ENCODE measurements at regions not wholly inside any gene's neighbourhood (a gene's known extent, or its start where the extent isn't known, plus 50 kb on each side); places are given as distances from the start of the nearest gene placed in this dataset.
"Not testable (repeated sequence)": the region's sequence is repeated elsewhere in the genome, so short reads cannot be mapped to it uniquely, and the experiment has no call there.

DNA sequence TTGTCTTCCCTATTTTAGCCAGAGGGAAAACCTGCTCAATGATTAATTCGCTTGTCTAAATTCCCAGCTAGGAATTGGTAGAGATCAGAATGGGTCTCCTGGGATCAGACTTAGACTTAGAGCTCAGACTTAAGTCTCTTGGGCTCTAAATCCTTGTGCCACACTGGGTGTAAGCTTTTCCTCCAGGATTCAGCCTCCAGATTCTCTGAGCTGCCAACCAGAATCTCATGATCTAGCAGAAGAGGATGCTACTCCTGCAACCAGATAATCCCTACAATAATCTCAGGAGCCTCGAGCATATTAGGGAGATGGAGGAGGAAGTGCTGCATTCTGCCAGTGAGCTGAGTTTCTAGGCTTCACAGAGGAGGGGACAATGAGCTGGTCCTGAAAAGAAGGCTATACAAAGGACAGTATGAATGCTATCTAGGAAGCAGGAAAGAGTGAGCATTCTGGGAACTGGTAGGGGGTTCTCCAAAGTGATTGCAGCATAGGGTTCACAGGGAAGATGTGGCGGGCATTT is 211.6 kb upstream of the SESN3 start:
- DNase-seq, result no peak

DNA sequence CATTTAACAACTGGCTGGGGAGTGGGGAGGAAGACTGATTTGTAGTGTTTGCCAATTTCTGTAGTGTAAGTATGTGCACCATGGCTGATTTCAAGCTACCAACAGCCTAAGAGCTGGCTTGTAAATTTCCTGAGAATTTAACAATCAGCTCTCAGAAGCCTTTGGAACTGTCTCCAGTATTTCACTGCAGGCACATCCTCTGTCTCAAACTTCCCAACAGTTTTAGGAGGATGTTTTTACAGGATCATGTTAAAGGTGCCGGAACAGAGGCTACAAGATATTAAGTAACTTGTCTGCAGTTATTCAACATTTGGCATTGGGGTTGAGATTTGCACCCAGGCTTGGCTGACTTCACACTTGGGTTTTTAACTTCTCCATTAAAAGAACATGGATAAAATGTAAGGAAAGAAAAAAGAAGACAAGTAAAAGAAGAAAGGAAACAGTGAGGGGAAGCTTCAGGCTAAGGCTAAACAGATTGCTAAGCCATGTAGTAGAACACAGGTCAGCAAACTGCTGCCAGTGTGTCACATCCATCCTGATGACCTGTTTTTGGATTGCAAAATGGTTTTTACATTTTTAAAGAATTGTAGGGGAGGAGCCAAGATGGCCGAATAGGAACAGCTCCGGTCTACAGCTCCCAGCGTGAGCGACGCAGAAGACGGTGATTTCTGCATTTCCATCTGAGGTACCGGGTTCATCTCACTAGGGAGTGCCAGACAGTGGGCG is 204.8 kb upstream of the SESN3 start:
- DNase-seq, result no peak

DNA sequence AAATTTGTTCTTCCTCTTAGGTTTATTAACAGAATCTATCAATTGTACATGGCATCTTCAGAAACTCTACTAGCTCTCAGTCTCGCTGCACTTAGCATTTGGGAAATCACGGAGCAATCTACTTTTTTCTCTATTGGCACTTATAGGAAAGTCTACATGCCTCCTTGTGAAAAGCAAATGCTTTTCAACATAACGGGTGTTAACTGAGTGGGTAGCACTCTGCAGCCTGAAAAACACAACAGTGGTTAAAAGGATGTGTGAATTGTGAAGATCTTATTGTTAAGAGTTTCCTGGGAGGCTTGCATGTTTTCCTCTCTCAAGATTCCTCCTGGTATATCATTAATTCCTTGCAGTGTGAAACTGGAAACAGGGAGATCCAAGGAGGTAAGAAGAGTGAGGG is 204.2 kb upstream of the SESN3 start:
- no peak for DNase-seq

DNA sequence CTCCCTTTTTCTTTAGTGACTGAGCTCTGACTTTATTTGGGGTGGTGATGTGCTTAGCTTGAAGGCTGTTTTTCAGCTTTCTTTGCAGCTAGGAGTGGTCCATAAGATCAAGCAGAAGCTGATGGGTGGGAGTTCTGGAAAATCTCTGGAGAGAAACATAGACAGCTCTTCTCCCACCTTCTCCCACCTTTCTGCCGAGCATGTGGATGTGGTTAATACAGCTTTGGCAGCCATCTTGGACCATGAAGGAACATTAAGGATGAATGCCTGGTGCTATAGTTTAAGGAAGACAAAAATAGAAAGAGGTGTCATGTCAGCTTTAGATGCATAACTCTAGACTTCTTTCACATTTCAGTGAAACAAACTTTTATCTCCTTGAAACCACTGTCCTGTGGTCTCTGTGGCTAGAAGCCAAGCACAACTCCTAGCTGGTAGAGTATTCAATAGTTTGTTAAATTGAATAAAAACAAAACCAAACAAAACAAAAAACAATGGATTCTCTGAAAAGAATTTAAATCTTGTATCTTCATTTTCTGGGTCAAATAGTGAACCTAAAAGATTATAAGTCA is 203.6 kb upstream of the SESN3 start:
- no peak for DNase-seq

DNA sequence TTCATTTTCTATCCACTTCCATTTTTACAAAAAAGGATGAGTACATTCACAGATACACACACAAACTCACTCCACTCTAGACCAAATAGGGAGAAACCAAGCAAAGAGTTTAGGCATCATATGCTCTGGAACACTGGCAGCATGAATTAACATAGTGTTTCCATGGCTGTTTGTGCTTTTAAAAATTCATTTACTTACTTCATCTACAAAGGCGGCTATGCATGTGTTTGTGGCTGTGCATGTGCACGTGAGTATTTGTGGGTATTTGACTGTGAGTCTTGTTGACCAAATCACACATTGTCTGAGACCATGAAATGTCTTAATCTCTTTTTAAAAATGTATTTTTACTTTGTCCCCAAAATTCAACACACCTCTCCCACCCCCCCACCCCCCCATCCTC is 203.0 kb upstream of the SESN3 start:
- no peak for DNase-seq

DNA sequence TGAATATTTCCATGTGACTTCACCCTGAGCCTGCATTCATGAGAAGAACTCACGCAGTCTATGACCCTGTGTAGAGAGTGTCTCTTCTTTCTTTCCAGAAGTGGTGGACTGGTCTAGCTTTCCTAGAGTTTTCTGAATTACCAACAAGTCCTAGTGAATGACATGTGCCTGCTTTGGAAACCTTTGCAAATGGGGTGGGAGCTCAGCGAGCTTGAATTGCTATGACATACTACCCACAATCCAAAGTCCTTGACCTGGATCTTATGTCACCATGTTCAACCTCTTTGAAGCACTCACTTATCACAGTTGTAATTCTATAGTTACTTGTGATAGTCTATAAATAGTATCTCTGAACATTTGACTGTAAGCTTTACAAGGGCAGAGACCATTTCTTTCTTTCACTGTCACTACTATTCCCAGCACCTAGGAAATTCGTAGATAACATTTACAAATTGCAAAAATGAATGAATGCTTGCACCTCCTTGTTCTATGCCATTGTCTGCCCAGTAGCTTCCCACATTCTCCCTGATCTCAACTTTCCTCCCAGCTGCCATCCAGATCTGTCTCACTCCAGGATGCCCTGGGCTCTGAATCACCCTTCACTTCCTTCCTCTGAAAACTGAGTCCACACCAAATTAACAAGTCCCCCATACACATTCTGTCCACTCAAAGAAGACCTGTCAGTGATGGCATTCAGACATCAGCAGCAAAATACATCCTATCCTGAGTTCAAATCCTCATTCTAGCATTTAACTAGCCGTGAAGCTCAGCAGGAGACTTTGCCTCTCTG is 201.9 kb upstream of the SESN3 start:
- DNase-seq, result no peak

DNA sequence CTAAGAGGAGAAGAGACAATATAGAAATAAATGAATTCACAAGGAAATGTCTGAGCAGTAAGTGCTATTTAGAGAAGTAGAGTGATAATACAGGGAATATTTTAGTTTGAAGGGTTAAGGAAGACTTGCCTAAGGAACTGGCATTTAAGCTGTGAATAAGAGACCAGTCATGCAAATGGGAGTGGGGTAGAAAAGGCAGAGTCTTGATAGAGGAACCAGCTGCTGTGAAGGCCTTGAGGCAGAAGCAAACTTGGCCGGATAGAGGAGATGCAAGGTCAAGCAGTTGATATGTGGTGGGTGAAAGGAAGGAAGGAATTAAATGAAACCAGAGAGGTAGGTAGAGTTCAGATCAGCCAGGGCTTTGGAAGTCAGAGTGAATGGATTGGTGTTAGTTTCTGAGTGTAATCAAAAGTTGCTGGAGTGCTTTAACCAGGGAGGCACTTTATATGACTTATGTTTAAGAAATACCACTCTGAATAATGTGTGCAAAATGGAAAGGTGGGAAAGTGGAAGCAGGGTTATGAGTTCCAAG is 198.4 kb upstream of the SESN3 start:
- DNase-seq, result no peak

DNA sequence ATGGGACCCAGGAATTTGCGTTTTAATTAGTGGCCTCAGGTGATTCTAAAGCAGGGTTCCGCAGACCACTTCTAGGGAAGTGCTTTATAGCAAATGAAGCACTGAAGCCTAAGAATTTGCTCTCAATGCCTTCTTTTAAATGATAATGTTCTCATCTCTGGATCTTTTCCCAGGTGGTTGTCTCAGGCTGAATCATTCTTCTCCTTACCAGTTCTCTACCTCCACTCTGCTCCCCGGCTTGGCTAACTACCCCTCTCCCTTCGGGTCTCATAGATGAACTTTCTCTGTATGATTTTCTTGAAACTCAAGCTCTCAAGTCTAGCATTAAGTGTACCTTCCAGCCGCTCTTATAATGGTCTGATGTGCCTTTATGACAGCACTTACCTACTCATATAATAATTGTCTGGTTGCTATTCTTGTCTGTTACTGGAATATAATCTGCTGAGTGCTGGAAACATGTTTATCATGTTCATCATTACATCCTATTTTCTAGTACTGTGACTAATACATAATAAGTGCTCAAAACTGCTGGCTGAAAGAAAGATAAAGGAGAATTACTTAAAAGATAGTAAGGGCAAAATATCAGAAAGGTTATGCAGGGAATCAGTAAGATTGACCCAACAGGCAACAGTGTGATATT is 195.9 kb upstream of the SESN3 start:
- no peak for DNase-seq

DNA sequence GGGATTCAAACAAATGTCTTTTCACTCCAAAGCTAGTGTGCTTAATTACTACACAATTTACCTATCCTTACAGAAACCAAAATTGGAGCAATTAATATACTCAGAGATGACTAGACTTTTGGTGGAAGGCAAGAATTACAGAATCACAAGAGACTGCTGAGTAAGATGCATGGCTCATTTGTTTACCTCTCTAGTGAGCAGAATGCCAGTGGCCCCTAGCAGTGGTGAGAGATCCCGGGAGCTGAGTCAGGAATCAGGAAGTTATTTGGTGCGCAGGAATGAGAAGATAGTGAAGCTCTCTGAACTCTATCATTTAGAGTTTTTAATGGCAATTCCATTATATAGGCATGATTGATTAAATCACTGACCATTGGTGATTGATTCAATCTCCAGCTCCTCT is 188.9 kb upstream of the SESN3 start:
- DNase-seq, result peak in 1 of 3 donors; percentile 64

DNA sequence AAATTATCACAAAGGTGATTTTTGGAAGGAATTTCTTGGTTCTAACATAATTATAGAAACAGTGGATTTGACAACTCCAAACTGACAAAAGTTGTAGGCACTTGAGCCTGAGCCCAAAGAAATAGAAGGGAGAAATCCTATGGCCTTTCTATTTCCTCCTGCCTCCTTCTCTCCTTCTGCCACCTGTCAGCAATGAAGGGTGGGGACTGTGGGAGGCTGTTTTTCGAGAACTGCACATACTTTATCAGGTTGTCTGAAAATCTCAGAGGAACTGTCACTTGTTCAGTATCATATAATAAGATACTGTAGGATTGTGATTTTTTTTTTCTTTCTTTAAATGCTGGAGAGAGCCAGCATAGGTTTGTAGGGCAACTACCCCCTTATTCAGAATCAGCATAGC is 187.9 kb upstream of the SESN3 start:
- DNase-seq, result no peak

DNA sequence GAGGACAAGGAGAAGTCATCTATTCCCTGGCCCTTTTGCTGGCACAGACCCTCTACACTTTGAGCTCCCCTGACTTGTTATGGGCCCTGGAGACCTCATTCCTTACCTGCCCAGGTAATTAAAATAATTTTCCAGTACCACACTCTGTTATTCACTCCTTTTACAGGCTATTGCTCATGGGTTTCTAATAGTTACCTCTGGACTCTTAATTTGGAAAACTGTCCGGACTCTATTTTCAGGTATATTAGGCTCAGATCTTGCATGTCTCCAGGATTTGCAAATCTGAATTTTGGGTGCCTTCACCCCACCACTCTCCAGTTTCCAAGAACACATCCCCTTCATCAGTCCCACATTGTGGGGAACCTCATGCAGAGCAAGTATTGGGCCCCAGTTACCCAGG is 186.8 kb upstream of the SESN3 start:
- DNase-seq, result no peak

DNA sequence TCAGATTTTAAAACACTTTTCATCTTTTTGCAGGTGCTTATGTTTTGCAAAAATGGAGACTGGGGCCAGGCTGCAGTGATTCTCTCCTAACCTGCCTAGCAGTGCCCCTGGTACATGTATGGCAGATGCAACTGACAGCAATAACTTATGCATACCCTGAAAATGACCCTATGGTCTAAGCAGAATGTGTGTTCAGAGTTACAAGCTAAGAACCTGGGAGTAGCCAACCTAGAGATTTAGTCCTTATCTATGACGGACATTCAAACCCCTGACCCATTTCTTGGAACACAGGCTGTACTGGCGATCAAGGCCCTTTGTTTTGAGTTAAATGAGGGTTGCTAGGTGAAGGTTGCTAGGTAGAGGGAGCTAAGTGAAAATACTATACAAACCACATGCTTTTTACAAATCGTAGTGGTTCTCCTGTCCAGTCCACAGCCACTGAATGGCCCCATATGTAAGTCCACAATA is 184.9 kb upstream of the SESN3 start:
- DNase-seq, result no peak

DNA sequence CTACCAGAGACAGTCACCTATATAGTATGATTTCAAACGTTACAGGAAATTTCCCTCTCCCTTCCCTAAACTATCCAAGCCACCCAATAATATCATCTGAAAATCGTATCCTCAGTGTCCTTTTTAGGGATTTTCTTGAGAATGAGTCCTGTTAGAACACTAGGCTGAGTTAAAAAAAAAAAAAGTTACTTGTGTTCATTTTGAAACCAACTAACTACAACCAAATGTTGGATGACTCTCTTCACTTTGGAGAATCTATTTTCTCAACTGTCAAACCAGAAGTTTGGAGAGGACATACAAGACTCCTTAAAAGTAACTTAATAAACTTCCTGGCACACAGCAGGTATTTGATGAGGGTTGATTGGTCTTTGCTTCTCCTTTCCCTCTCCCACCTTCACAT is 183.2 kb upstream of the SESN3 start:
- DNase-seq, result no peak

DNA sequence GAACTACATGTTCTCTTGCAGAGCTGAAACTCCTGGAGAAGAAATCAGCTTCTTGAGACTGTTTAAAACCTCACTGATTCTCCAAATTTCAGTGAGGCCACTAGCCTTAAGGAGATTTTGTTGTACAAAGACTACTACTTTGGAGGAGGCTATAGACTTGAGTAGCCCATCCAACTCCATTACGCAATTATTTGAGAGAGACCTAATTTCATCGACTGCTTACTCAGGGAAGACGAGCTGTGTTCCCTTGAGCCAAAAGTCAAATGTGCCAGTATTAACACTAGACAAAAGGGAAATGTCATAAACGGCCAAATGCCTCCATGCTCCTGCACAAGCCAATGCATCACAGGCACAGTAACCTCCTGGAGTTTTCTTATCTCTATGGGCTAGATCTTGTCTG is 182.8 kb upstream of the SESN3 start:
- DNase-seq, result no peak

DNA sequence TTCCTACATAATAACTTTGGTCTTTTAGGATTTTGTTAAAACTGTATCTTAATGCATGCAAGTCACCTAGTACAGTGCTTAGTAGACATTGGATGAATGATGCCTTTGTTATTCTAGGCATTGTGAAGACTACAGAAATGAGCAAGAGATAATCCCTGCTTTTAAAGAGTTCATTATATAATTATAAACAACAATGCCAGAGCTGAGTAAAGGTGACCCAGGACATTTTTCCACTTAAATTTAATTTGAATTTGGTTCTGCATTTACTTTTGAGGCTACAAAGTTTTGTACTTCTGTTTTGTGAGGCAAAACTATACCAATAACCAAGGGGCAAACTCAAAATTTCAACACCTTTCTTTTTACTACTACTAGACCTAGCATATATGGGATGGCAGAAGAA is 182.0 kb upstream of the SESN3 start:
- no peak for DNase-seq

DNA sequence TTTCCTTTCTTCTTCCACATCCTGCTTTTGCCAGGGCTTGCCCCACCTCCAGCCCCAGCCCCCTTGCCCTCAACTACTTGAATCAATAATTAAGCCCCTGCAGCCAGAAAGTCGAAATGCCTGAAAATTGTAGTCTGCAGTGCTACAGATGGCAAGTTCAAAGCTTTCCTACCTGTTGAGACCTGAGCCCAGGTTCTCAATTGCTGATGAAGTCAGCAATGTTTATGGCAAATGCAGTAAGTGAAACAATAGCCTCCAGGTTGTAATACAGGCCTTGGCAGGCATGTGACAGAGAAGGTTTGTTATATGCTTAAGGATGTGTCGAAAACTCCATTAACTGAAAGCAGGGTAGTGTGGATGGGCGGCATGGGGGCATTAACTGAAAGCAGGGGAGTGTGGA is 181.1 kb upstream of the SESN3 start:
- no peak for DNase-seq

DNA sequence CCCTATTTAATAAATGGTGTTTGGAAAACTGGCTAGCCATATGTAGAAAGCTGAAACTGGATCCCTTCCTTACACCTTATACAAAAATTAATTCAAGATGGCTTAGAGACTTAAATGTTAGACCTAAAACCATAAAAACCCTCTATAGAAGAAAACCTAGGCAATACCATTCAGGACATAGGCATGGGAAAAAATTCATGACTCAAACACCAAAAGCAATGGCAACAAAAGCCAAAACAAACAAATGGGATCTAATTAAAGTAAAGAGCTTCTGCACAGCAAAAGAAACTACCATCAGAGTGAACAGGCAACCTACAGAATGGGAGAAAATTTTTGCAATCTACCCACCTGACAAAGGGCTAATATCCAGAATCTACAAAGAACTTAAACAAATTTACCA is 179.7 kb upstream of the SESN3 start:
- not testable (repeated sequence) for DNase-seq

DNA sequence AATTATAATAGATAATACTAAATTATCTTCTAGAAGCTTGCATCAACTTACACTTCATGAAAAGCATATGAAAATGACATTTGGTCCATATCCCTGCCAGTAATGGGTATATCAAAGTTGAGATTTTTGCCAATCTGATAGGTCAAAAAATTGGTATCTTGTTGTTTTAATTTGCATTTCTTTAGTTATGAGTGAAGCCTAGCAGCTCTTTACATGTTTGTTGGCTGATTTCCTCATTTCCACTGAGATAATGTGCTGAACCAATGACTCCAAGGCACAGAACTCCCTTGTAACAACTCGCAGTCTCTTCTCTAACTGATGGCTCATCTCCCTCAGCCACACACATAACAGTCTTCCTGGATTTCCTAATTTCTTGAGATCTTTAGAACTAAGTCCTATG is 175.3 kb upstream of the SESN3 start:
- no peak for DNase-seq

DNA sequence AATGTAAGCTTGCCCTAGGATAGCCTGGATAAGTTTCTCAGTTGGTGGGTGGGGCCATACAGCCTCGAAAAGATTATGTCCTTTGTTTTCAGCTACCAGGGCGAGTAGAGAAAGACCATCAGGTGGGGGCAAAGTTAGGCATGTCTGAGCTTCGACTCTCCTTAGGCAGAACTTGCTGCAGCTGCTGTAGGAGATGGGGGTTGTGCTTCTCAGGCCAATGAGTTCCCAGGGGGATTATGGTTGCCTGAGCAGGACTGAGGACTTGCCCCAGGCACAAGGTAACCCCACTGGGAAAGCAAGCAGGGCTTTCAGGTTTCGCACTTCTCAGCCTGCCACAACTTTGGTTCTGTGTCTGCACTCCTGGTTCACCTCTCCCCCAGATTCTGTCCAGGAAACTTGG is 173.4 kb upstream of the SESN3 start:
- DNase-seq, result no peak

DNA sequence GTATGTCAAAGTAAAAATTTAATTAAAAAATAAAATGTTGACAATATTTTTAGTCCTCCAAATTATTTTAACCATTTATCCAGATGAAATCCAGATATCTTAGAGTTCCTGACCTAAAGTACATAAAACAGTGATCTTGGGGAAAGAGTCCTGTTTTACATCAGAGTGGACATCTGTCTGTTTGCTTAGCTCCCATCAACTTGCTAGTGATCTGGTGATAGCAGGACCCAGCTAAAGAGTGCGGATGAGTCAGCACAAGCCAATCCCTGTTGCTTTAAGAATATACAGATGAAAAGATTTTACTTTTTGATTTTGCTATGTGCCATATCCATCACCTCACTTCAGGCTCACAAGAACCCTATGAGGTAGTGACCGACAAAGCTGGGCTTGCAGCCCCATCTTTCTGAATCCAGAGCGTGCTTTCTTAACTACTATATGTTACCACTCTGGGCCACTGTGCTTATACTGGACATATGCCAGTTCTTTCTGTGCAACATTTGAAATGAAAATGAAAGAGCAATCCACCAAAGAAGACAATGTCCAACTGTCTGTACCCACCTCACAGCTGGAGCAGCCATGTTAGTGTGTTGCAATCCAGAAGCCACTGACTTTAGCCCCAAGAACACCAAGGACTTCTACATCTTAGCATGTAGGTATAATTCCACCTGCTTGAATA is 167.6 kb upstream of the SESN3 start:
- no peak for DNase-seq

DNA sequence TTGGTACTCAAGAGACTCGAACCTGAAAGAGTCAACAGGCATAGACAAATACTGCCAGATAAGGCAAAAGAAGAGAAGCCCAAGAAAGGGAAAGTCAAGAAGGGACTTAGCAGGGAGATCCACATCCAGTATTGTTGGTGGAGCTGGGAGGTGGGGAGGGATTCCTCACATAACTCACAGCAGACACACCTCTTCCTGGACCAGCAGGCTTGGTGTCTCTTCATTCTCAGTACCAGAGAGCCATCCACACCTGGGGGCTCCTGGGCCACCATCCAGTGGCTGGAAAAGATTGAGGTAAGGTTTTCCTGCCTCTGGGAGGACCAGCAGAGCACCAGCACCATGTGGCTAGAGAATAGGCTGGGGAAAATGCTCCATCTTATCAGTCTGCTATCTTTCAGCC is 161.6 kb upstream of the SESN3 start:
- no peak for DNase-seq

DNA sequence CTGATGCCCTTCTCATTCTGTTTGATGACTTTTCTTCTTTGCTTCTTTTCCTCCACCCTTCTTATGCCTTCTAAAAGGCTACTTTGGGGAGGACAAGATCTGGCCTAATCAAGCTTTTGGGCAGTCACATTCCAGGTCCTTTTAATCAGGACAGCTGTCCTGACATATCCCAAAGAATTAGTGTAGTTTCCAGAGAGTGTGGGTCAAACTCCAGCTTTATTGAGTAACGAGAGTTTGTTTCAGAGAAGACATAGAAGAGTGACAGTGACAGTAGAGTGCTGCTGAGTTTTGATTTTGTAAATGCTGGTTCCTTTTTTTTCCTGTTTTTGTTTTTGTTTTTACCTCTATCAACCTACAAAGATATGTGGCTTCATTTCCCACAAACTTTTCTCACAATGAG is 158.4 kb upstream of the SESN3 start:
- DNase-seq, result no peak

All from muscle of back (tissue), 3 donors.